HEK293 (cell line): ENCODE measurements at regions not wholly inside any gene's neighbourhood (a gene's known extent, or its start where the extent isn't known, plus 50 kb on each side); places are given as distances from the start of the nearest gene placed in this dataset.

Experiments
- CTCF ChIA-PET: fragments of 350-600 bp; formaldehyde crosslinking; extraction: SDS; loops from one replicate; lab custom pipeline; 2021; ENCODE audit warnings: antibody characterized with exemption; lab: Yijun Ruan, JAX
- POLR2A ChIA-PET: fragments of 300-600 bp; formaldehyde crosslinking; extraction: SDS; loops from one replicate; lab custom pipeline; 2020; ENCODE audit warnings: antibody characterized with exemption, inconsistent platforms; lab: Yijun Ruan, JAX
- H3K27ac ChIP-seq: fragments of 200-500 bp; sonication (Bioruptor generic); 2 replicates; pipeline ENCODE4 v1.5.1; 2014; ENCODE audit warnings: low read depth, low read length, control low read depth, inconsistent platforms; ENCODE audit errors: extremely low read depth
- H3K36me3 ChIP-seq, 2 experiments: fragments of 200-500 bp in 1 of 2; sonication (Bioruptor generic) in 1 of 2; 1 replicate in 1 of 2; 2 replicates in 1 of 2; pipeline ENCODE4 v1.5.1; 2014 to 2017; ENCODE audit warnings: inconsistent platforms in 2 of 2, low read length in 2 of 2; ENCODE audit not compliant: control insufficient read depth in 2 of 2, insufficient read depth in 1 of 2
- H3K4me1 ChIP-seq: fragments of 200-500 bp; sonication (Bioruptor generic); 2 replicates; pipeline ENCODE4 v1.5.1; 2014; ENCODE audit warnings: mild to moderate bottlenecking, low read length, inconsistent platforms; ENCODE audit not compliant: control insufficient read depth, insufficient read depth
- H3K4me3 ChIP-seq: 2 replicates; pipeline ENCODE4 v1.5.1; 2011; ENCODE audit warnings: low read depth, mild to moderate bottlenecking, control low read depth, low read length, moderate library complexity
- H3K9me3 ChIP-seq: fragments of 200-500 bp; sonication (Bioruptor generic); 2 replicates; pipeline ENCODE4 v1.5.1; 2014; ENCODE audit warnings: low read depth, low read length, inconsistent platforms; ENCODE audit not compliant: control insufficient read depth, insufficient read depth
- AEBP2 ChIP-seq: fragments of 450-650 bp; formaldehyde crosslinking; IDR thresholded peaks from 2 replicates; pipeline ENCODE4 v1.5.1; 2016; ENCODE audit warnings: missing biosample characterization, missing genetic modification characterization, borderline replicate concordance
- GLI4 ChIP-seq: fragments of 450-650 bp; formaldehyde crosslinking; IDR thresholded peaks from 2 replicates; pipeline ENCODE4 v1.5.1; 2016; ENCODE audit warnings: missing biosample characterization, missing genetic modification characterization
- HIC1 ChIP-seq: fragments of 450-650 bp; formaldehyde crosslinking; IDR thresholded peaks from 2 replicates; pipeline ENCODE4 v1.5.1; 2016; ENCODE audit warnings: missing biosample characterization, missing genetic modification characterization
- HOXC10 ChIP-seq: sonication (generic); formaldehyde crosslinking; IDR thresholded peaks from 2 replicates; pipeline ENCODE4 v1.8.1; 2023; ENCODE audit warnings: mild to moderate bottlenecking, missing genetic modification reagents
- IKZF3 ChIP-seq: fragments of 450-650 bp; IDR thresholded peaks from 2 replicates; pipeline ENCODE4 v1.5.0; 2018; ENCODE audit warnings: missing biosample characterization, mild to moderate bottlenecking, missing genetic modification characterization, moderate library complexity
- KLF16 ChIP-seq: fragments of 450-650 bp; formaldehyde crosslinking; IDR thresholded peaks from 2 replicates; pipeline ENCODE4 v1.5.1; 2017; ENCODE audit warnings: missing biosample characterization, missing genetic modification characterization
- KLF7 ChIP-seq: fragments of 450-650 bp; formaldehyde crosslinking; IDR thresholded peaks from 2 replicates; pipeline ENCODE4 v1.5.1; 2016; ENCODE audit warnings: missing biosample characterization, missing genetic modification characterization, borderline replicate concordance
- MYNN ChIP-seq: fragments of 450-650 bp; formaldehyde crosslinking; IDR thresholded peaks from 2 replicates; pipeline ENCODE4 v1.5.1; 2016; ENCODE audit warnings: missing biosample characterization, missing genetic modification characterization, borderline replicate concordance
- OSR2 ChIP-seq: fragments of 450-650 bp; formaldehyde crosslinking; IDR thresholded peaks from 2 replicates; pipeline ENCODE4 v1.5.1; 2016; ENCODE audit warnings: missing biosample characterization, missing genetic modification characterization
- REPIN1 ChIP-seq: fragments of 450-650 bp; formaldehyde crosslinking; IDR thresholded peaks from 2 replicates; pipeline ENCODE4 v1.5.1; 2017; ENCODE audit warnings: missing biosample characterization, missing genetic modification characterization, low read depth
- SETDB1 ChIP-seq: IDR thresholded peaks from one replicate; pipeline ENCODE4 v1.6.1; 2017; ENCODE audit warnings: mild to moderate bottlenecking, low read length, moderate library complexity, mixed read lengths; ENCODE audit not compliant: insufficient read length
- SP2 ChIP-seq: fragments of 450-650 bp; formaldehyde crosslinking; IDR thresholded peaks from 2 replicates; pipeline ENCODE4 v1.5.1; 2016; ENCODE audit warnings: missing biosample characterization, missing genetic modification characterization
- ZBTB20 ChIP-seq: fragments of 450-650 bp; formaldehyde crosslinking; IDR thresholded peaks from 2 replicates; pipeline ENCODE4 v1.5.1; 2016; ENCODE audit warnings: missing biosample characterization, missing genetic modification characterization
- ZNF10 ChIP-seq: fragments of 450-650 bp; formaldehyde crosslinking; IDR thresholded peaks from 2 replicates; pipeline ENCODE4 v1.5.1; 2017; ENCODE audit warnings: missing biosample characterization, missing genetic modification characterization
- ZNF112 ChIP-seq: fragments of 450-650 bp; formaldehyde crosslinking; IDR thresholded peaks from 2 replicates; pipeline ENCODE4 v1.5.0; 2017; ENCODE audit warnings: missing biosample characterization, missing genetic modification characterization
- ZNF140 ChIP-seq: fragments of 450-650 bp; formaldehyde crosslinking; IDR thresholded peaks from 2 replicates; pipeline ENCODE4 v1.5.1; 2016; ENCODE audit warnings: missing biosample characterization, missing genetic modification characterization
- ZNF214 ChIP-seq: fragments of 450-650 bp; formaldehyde crosslinking; IDR thresholded peaks from 2 replicates; pipeline ENCODE4 v1.5.1; 2017; ENCODE audit warnings: missing biosample characterization, mild to moderate bottlenecking, missing genetic modification characterization, borderline replicate concordance
- ZNF266 ChIP-seq: fragments of 450-650 bp; formaldehyde crosslinking; IDR thresholded peaks from 2 replicates; pipeline ENCODE4 v1.5.1; 2016; ENCODE audit warnings: missing biosample characterization, missing genetic modification characterization, low read depth
- ZNF292 ChIP-seq: fragments of 450-650 bp; formaldehyde crosslinking; IDR thresholded peaks from 2 replicates; pipeline ENCODE4 v1.5.1; 2016; ENCODE audit warnings: low read depth, missing biosample characterization, missing genetic modification characterization, borderline replicate concordance
- ZNF362 ChIP-seq: fragments of 450-650 bp; formaldehyde crosslinking; IDR thresholded peaks from 2 replicates; pipeline ENCODE4 v1.5.1; 2016; ENCODE audit warnings: missing biosample characterization, missing genetic modification characterization
- ZNF398 ChIP-seq: fragments of 450-650 bp; formaldehyde crosslinking; IDR thresholded peaks from 2 replicates; pipeline ENCODE4 v1.5.1; 2017; ENCODE audit warnings: missing biosample characterization, missing genetic modification characterization
- ZNF585B ChIP-seq: fragments of 450-650 bp; formaldehyde crosslinking; IDR thresholded peaks from 2 replicates; pipeline ENCODE4 v1.5.1; 2016; ENCODE audit warnings: missing biosample characterization, missing genetic modification characterization
- ZNF670 ChIP-seq: fragments of 450-650 bp; formaldehyde crosslinking; IDR thresholded peaks from 2 replicates; pipeline ENCODE4 v1.5.1; 2016; ENCODE audit warnings: missing biosample characterization, missing genetic modification characterization, low read depth
- ZNF677 ChIP-seq: fragments of 450-650 bp; IDR thresholded peaks from 2 replicates; pipeline ENCODE4 v1.5.0; 2018; ENCODE audit warnings: missing biosample characterization, mild to moderate bottlenecking, missing genetic modification characterization, moderate library complexity
- ZNF707 ChIP-seq: fragments of 450-650 bp; formaldehyde crosslinking; IDR thresholded peaks from 2 replicates; pipeline ENCODE4 v1.5.1; 2016; ENCODE audit warnings: missing biosample characterization, missing genetic modification characterization
- ZSCAN4 ChIP-seq: fragments of 450-650 bp; formaldehyde crosslinking; IDR thresholded peaks from 2 replicates; pipeline ENCODE4 v1.5.1; 2017; ENCODE audit warnings: missing biosample characterization, missing genetic modification characterization
- ZSCAN5A ChIP-seq: fragments of 450-650 bp; formaldehyde crosslinking; IDR thresholded peaks from 2 replicates; pipeline ENCODE4 v1.5.1; 2016; ENCODE audit warnings: missing biosample characterization, missing genetic modification characterization

- Histone ChIP-seq H3K27ac (no peak overlapping the region), H3K4me3 (no peak overlapping the region), H3K9me3 (no peaks in the 10 kb centered on the region), H3K4me1 (no peaks in the 10 kb centered on the region), H3K36me3 (no peaks in the 10 kb centered on the region)
- TF ChIP-seq ZNF670, result no peak
- no peak for TF ChIP-seq KLF7
- no peak for TF ChIP-seq SETDB1
- no peak for TF ChIP-seq ZNF140 (tag by site-specific recombination)
- no peak for TF ChIP-seq ZSCAN4 (tag by site-specific recombination)
- no peak for TF ChIP-seq ZSCAN5A (tag by site-specific recombination)
- no peak for TF ChIP-seq IKZF3 (tag by site-specific recombination)
- TF ChIP-seq ZNF112 (tag by site-specific recombination), result no peak
- TF ChIP-seq SP2 (tag by site-specific recombination), result no peak
- no peak for TF ChIP-seq ZNF362 (tag by site-specific recombination)
- no peak for TF ChIP-seq ZNF266 (tag by site-specific recombination)
- TF ChIP-seq KLF16 (tag by site-specific recombination), result no peak
- TF ChIP-seq MYNN (tag by site-specific recombination), result no peak
- no peak for TF ChIP-seq ZBTB20
- TF ChIP-seq ZNF585B (tag by site-specific recombination), result no peak
- ChIA-PET CTCF (no interaction called here), POLR2A (no interaction called here)
Observed at GRCh38 chr3:69605867-69606266, 133.4 kb upstream of the MITF start.

- ChIA-PET CTCF (no interaction called here), POLR2A (no interaction called here)
- H3K9me3 ChIP-seq, result no peaks in the 10 kb centered on the region
- H3K4me3 ChIP-seq, result no peak overlapping the region
- no peak overlapping the region for H3K27ac ChIP-seq
- H3K36me3 ChIP-seq, result no peaks in the 10 kb centered on the region
- H3K4me1 ChIP-seq, result no peaks in the 10 kb centered on the region
- TF ChIP-seq AEBP2 (tag by site-specific recombination) (no peak), ZNF707 (no peak), HIC1 (no peak), REPIN1 (tag by site-specific recombination) (no peak), ZNF398 (tag by site-specific recombination) (no peak), ZNF292 (no peak), GLI4 (tag by site-specific recombination) (no peak), OSR2 (tag by site-specific recombination) (no peak), ZNF214 (tag by site-specific recombination) (no peak), ZNF10 (tag by site-specific recombination) (no peak), ZNF677 (tag by site-specific recombination) (no peak), HOXC10 (CRISPR knock-in tag) (no peak)
Observed at GRCh38 chr3:69604735-69605450, 134.4 kb upstream of the MITF start.
